Astrocyte (in vitro differentiated cells and primary cell): ENCODE measurements at regions not wholly inside any gene's neighbourhood (a gene's known extent, or its start where the extent isn't known, plus 50 kb on each side); places are given as distances from the start of the nearest gene placed in this dataset.

ENCODE experiments used
- CTCF ChIP-seq: IDR thresholded peaks from 2 replicates; pipeline ENCODE4 v1.5.1; 2011; ENCODE audit warnings: low read depth, mild to moderate bottlenecking, inconsistent platforms, low read length, moderate library complexity; ENCODE audit not compliant: insufficient read depth
- EZH2 ChIP-seq: IDR thresholded peaks from 2 replicates; pipeline ENCODE4 v1.6.1; 2012; ENCODE audit warnings: mild to moderate bottlenecking, low read length, inconsistent platforms; ENCODE audit not compliant: insufficient read depth

GRCh38 chr13:48891586-48891985, 84.1 kb upstream of the FNDC3A start:
- TF ChIP-seq CTCF (no peak), EZH2 (no peak)
